Left hindlimb (tissue), 1 donor: ENCODE measurements at regions not wholly inside any gene's neighbourhood (a gene's known extent, or its start where the extent isn't known, plus 50 kb on each side); places are given as distances from the start of the nearest gene placed in this dataset.
A peak's percentile ranks its signal among the peaks of the same experiment; 100 is the strongest.

ENCODE experiments used
- DNase-seq: peaks from one replicate; pipeline ENCODE4 v3.0.0-alpha.2; 2018

DNA sequence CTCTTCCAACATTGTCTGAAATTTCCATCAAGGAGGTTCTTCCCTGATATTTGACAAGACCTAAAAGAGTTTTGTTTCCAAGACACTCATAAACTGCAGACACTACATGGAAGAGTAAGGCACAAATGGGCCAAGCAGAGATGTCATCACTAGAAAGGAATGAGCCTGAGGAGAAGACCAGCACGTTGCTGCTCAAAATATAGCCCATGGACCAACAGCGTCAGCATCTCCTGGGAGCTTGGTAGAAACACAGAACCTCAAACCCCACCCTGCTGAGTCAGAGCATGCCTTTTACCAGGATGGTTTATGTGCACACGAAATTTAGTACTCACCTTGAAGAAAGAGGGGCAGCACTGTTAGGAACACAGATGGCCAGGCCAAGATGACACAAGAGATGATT lies 128.7 kb upstream of the MID1 start:
- DNase-seq, result no peak

DNA sequence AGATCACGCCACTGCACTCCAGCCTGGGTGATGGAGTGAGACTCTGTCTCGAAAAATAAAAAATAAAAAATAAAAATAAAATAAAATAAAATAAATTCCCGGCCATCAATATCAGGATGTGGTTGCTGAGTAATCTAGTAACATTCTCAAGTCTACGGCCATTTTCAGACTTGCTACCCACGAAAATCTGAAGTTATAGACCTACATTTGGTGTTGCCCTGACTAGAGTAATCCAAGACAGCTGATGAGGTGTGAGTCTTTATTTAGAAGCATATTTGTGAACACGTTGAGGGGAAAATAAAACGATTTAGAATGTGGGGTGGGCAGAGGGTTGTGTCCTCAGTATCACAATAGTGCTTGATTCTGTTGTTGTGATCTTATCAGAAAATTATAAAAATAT lies 130.2 kb upstream of the MID1 start:
- no peak for DNase-seq

DNA sequence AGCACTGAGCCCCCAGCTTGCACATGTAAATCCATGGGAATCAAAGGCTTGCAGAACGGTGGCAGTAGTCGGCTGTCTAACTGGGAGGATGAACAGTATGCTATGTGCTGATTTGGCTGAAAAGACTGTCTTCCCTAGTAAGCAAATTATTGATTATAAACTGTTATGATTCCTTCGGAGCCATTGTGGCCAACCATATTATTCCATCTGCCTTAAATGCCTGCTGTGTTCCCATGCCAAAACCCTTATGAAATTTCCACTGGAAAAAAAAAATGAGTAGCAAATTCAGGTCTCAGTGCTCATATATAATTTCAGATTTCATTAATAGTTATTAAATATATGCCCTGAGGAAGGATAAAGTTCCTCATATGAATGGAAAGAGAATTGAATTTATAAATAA lies 132.7 kb upstream of the MID1 start:
- DNase-seq, result no peak

DNA sequence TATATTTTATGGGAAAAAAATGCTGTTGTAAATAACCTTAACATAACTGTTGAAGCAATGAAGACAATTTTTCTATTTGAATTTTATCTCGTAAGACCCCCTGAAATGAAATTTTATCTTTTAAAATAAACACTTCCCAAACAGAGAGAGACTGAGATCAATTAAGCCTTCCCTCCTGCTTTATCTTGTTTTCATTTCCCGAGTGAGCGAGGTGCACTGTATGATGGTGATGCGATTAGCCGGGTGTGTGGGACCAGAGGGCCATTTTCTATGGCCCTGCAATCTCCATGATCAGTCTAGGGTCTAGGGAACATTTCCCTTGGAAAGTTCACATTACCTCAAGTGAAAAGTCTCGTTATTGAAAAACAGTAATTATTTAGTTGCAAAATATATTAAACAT lies 134.1 kb upstream of the MID1 start:
- DNase-seq, result no peak

DNA sequence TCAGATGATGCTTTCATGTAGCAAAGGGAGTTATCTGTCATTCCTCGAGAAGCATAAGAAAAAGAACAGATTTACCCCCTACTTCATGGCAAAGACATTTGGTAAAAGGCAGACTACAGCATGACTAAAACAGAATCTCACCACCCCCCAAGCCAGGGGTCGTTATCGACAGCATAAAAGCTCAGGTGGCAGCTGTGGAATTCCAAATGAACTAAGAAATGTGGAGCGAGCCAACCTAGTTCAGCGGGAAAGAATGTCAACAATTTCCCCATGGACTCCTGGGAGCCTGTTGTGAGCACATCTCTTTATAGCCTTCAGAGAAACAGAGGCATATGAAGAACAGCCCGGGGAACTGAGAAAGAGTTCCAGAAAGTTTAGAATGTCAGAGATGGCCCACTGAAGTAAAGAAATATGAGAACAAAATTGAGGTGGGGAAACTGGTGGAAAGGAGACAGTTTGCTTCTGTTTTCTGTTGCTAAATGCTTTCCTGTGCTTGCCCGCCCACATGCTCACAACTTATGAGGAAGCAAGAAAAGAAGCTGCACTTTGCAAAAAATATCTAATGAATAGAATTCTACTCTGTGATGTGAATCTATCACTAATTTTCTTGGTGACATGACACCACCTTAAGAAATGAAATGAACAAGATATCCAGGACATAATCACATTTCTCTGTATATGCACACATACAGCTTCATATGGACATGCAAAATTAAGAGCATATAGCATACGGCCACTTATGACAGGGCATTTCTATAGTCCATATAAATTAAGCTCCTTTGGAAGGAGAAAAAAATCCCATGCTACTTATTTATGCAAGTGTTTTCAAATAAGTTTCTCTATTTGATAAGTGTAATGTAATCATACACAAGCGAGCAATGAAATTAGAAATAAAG lies 135.3 kb upstream of the MID1 start:
- DNase-seq, result peak; percentile 57

DNA sequence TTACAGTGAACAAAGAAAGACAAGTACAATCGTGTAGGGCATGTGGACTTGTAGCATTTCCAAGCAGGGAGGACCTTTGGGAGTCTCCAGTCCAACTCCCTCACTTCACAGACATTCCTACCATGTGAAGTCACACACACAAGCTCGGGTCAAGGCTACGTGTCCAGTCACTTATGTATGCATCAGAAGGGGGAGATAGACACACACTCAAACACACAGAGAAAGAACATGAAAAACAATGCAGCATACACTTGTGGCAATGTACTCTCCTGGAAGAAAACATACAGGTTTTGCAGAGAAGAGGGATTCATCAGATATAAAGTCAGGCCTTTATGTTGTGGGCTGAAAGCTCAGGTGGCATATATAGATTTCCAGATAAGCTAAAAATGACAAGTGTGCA lies 136.1 kb upstream of the MID1 start:
- DNase-seq, result peak; percentile 29

DNA sequence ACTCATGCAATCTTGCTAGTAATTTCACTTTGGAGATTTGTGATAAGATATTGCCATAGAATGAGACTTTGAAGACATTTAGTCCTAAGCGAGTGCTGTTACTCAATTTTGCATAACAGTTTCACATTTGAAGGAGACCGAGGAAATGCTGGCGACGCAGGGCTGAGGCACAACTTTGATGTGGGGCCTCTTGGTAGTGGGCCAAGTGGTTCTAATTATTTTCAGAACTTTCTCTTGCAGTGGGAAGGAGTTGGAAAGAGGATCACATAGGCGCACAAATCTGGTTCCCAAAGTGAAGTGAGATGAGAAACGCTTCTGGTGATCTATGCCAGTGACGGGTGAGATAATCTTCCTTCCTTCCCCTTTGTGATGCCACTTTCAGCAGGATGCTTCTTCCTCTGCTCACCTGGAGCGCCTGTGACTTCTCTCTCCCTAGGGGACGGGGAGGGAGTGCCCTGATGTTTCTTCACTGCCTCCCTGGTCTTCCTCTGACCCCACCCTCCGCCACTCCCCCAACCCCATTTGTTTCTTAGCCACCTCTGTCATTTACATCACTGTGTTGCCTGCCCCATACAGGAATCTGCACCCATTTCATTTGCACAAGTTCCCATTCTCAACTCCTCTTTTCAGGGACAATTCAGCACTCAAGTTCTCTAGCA lies 138.9 kb upstream of the MID1 start:
- DNase-seq, result no peak

DNA sequence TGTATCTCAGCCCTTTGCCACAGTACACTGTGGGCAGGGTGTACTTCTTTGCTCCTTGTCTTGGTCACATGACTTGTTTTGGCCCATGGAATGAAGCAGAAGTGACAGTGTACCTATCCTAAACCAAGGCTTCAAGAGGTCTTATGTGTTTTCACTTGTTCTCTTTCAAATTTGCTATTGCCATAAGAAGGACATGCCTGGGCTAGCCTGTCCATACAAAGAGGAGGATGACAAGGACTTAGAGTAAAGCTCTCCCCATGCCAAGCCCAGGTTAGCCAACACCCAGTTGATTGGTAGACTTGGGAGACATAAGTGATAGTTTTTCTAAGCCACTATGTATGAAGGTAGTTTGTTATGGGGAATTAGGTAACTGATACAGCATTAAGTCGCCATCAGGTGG lies 141.1 kb upstream of the MID1 start:
- DNase-seq, result no peak

DNA sequence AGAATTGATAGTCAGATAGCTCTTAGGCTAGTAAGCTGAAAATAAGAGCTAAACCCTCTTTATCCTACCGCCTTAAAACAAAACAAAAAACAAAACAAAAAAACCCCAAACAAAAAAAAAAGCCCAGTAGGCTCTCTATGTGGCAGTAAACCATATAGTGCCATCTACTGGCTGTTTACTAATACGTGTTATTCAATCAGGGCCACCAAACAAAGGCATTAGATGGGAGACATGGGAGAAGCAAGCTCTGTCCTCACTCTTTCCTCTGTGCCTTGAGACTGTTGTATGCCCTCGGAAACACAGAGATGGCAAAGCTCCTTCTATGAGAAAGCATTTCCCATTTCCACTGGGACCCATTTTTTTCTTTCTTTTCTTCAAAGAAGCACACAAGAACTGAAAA lies 148.8 kb upstream of the MID1 start:
- no peak for DNase-seq

DNA sequence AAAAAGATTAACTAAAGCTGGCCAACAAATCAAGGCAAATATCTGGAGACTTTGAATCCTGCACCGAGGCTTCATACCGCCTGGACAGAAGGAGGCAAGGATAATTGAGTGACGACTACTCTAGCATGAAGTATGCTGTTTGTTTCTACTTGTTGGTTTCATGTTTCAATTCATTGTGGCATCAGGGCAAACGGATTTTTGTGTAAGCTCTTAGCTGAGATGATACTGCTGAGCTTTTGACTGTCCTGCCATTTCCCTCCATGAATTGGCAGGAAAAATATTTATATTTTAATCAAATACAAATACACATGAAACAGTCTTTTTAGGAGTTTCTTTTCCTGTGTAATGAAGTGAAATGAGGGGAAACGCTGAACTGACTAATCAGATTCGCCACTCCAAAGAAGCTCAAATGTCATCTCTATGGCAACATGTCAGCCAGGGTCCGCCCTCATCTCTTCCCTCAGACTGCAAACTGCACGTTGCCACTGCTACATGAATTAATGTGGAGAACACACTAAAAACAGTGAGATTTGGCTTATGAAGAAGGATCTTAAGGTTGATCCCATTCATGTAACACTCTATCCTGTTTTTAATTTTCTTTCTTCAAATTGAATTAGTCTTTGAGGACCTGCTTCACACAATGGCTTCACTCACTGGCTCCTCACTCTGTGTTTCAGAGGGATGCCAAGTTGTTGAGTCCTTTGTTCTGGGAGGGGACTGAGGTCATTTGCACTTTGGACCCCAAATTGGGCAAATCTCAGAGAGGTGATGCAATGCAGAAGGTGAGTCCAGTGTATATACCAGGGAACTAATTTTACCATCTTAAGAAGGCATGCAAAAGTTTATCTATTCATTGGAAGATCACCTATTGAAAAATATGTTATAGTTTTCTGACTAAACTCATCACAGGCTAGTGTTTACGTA lies 149.6 kb upstream of the MID1 start:
- DNase-seq, result peak; percentile 53

DNA sequence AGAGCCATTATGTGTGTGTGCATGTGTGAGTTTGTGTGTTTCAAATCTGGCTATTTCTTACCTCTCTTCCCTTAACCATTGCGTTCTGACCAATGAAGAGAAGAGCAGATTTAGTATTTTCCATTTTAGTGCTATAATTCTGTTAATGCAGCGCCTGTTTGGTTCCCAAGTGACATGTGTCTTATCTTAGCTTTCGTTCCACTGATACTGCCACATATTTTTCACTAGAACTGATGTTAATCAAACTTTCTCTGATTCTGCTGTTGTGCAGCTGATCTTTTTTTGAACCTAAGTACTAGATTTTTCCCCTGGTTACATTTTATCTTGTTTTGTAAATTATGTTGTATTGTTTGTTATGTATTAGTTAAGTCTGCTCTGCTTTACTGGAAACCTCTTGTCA lies 152.9 kb upstream of the MID1 start:
- no peak for DNase-seq

DNA sequence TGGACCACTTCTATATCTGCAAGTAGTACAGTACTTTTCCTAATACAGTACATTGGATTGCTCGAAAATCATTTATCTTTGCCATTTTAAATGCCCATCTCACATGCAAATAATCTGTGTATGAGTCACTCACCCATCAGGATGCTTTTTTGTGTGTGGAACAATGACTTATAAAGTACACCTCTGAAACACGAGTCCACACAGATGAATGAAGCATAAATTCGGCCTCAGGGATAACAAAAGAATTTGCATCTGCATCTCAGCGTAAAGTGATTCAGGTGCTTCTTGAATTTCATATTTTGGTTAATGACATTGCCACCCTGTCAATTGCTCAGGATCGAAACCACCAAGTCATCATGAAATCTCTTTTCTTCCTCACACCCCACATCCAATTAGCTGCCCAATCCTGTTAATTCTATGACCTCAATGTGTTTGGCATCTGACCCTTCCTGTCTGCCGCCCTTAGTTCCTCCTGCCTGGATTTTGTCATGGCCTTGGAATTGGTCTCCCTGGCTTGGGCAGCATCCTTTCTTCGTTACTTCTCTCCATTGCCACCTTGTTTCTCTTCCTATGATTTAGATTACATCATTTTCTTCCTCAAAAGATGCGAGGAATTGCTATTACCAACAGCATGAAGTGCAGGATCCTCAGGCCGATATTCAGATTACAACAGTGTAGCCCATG lies 161.6 kb upstream of the MID1 start:
- DNase-seq, result no peak

DNA sequence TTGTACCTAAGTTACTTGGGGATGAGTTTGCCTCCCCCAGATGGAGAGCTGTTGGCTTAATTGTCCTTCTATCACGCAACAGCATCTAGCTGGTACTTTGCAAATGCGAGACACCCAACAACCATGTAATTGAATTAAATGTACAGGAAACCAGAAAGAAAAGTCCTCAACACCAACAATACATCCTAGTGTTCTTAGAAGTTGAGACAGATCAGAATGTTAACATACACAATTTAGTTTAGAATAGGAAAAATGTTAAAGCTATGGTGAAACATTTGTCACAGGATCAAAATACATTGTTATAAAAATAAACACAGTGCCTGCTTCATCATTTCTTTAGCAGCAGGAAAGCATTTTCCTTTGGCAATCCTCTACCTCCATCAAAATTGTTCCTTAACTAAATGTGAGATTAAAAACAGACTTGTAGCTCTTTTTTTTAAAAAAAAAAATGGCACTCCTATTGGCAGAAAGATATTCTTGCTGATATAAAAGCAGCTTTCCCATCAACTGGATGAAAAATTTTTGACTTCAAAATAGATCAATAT lies 163.1 kb upstream of the MID1 start:
- no peak for DNase-seq

DNA sequence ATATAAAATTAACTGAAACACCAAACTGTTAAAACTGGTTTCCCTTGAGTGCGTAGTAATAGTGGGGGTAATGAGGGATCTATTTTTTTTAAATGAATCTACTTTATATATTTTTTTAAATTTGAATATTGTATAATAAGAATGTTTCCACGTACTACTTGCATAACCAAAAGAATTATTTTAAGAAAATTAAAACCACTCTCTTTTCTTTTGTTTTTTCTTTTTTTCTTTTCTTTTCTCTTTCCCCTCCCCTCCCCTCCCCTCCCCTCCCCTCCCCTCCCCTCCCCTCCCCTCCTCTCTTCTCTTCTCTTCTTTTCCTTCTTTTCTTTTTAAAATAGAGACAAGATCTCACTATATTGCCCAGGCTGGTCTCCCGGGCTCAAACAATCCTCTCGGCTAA lies 166.9 kb upstream of the MID1 start:
- DNase-seq, result no peak

DNA sequence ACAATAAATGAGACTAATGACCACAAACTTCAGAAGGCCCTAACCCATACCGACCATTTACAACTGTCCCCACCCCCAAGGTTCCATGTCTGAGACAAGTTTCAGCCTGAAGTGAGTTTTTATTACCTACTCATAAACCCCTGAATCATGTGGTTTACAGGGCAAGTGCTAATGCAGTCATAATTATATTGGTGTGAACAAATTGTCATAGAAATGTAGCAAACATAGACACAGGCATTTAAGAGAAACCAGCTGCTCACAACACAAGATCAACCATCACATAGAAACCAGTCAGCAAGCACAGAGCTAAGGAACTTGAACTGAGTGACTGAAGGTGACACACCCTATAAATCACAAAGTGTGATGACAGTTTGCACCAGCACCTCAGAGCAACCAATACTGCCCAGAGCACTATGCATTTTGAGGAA lies 173.8 kb upstream of the MID1 start:
- no peak for DNase-seq

DNA sequence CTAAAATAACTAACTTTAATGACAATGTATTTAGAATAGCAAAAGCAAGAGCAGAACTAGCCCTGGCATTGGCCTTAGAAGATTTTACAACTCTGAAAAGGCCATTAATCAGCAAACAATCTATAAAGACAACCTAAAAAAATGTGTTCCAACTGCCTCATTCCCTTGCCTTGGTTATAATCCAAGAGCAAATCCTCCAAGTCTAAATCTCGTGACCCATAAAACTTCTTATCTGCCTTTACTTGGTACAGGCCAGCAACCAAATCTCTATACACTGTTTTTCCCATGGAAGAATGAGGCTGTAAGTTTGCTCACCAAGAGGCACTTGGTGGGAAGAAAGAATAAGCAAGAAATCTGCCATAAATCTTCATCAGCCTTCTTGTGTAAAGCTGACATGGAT lies 175.3 kb upstream of the MID1 start:
- no peak for DNase-seq

DNA sequence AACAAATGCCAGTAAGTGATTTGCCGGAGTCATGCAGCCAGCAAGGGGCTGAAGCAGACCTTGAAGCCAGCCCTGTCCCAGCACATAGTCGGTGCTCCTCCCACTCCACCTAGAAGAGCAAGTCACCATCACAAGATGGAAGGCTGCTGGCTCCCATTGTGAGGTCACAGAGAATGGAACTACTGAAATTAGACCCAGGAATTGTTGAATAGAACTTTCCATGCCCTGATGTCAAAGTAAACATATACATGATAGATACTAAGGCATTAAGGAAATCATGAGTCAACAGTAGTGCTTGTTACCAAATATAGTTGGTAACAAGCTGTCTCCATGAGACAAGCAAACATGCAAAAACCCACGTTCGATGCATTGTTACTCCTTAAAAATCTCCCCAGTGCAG lies 177.1 kb upstream of the MID1 start:
- no peak for DNase-seq

DNA sequence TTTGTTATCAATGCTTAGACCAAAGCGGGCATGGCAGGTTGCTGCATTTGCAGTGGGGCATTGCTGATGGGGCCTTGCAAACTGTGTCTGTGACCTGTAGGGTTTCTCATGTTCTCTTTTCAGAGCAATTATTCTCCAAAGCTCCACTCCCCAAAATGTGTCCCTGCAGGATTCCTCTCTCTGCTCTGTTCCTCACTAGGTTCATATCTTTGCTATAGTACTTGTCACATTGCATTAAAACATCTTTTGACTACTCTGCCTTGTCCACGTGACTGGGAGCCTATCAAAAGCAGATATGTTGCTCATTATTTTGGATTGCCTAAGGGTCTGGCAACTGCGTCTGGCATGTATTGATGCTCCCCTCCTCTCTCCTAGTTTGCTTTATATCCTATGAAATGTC lies 177.7 kb upstream of the MID1 start:
- DNase-seq, result no peak

DNA sequence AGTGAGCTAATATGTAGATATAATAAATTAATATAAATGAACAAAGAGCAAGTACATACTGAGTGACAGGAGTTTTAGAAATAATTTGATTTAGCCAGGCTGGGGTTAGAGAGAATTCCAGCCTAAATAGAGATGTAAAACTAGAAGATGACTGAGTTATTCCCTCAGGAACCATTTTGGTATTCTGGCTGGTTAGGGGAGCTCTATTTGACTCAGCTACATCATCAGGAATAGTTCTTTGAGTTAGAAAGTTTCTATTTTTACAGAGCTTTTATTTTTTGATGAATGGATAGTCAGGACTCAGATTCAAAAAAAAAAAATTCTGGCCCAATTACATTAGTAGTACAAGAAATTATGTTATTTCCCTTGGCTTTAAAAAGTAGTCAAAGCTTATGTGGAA lies 180.4 kb upstream of the MID1 start:
- DNase-seq, result no peak

DNA sequence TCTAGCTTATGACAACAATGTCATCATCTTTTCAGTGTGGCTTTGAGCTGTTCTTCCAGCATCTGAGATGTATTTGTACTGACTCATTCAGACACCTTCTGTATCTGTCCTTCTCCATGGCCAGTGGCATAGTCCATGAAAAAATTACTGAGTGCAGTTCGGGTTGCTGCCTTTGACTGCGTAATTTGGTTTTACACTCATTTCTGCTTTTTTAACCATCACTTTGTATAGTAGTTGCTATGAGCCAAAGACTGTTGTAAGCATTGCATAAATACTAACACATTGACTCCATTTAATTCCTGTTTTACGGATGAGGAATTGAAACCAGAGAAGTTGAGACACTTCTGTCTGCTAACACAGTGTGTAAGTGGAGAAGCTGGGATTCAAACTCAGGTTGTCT lies 190.7 kb upstream of the MID1 start:
- no peak for DNase-seq

DNA sequence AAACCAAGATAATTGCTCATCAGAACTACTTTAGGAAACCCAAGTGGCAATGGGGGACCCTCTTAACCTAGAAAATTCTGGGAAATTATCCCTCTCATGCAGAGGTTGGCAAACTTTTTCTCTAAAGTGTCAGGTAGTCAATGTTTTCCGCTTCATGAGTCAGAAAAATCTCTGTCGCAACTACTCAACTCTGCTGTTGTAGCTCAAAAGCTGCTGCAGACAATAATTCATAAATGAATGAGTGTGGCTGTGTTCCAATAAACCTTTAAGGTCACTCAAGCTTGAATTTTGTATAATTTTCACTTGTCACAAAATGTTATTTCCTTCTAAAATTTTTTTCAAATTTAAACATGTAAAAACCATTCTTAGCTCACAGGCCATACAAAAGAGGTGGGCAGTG lies 193.4 kb upstream of the MID1 start:
- DNase-seq, result no peak

DNA sequence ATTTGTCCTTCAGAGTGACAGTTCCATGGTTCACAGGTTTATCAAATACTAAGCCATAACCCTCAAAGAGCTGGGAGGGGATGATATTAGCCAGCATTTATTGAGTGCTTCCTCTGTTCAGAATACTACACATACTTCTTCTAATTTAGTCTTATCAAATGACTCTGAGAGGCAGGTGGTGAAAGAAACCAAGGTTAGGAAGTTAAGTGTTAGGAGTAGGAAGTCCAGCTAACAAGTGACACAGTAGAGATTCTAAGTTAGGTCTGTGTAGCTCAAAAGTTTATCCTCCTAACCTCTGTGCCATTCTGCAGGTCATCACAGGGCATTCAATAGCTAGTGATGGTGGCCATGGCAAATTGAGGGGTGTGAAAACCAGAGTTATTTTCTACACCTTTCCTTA lies 198.3 kb upstream of the MID1 start:
- DNase-seq, result no peak

DNA sequence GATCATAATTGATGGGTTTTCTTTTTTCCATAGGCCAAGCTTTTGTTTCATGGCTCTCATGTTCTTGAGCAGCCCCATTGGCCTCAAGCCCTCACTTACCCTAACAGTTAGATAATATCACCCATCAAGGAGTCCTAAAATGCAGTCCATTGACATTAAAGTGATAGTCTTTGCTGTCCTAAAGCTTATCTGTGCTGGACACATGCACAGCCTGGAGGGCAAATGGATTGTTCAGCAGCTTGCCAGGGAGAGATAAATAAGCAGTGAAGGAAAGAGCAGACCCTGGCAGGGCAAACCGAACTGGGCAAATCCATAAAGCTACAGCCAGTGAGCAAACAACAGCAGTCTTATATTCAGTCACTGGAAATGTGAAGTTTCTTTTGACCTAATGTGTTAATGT lies 199.6 kb upstream of the MID1 start:
- no peak for DNase-seq
